Stimulated activated CD8-positive, alpha-beta memory T cell treated with anti-CD3 and anti-CD28 coated beads, Interleukin-4, amount 100 ng/mL, for 4 hours (primary cell): ENCODE measurements at regions not wholly inside any gene's neighbourhood (a gene's known extent, or its start where the extent isn't known, plus 50 kb on each side); places are given as distances from the start of the nearest gene placed in this dataset.
"Not testable (repeated sequence)": the region's sequence is repeated elsewhere in the genome, so short reads cannot be mapped to it uniquely, and the experiment has no call there.

ENCODE experiments used
- DNase-seq, 2 donors: peaks; one replicate each; pipeline ENCODE4 v3.0.0-alpha.2; 2020; ENCODE audit warnings: low read depth in 2 of 2, low spot score in 1 of 2

DNA sequence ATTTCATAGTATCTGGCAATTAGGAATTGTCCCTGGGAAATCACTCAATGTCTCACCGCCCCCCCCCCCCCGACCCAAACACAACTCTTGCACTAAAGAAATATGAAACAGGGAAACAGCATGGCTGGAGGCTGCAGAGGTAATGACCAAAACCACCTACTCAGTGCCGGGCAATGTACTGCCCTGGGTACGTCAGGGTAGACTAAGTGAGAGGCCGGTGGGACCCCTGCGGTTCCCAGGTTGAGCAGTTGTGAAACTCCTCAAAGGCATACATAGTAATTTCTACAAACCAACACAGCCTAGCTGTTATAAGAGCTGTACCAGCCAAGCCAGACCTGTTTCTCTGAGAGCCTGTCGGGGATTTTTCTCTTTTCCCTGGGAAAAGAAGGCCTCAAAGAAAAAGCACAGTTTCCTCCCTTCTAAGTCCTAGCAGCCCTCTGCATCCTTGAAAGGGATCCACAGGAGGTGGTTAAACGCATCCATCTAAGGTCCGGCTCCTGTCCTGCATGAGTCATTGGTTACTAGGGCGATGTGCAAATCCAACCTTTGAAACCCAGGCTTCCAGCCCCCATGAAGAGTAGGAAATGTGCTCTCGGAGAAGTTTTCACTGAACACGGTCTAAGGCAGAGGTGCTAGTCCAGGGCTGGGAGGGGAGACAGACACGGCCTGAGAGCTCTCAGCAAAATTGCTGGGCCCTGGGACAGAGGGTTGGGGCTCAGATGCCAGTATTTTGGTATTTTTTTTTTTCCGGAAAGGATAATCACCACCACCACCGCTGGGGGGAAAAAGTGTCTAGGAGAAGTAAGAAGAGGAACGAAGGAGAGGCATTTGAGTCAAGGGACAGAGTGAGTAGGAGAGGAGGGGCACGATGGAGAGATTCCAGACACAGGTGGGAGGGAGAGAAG lies 172.8 kb downstream of the ATP6V0E2 start:
- not testable (repeated sequence) for DNase-seq

- DNase-seq: not testable (repeated sequence)
Measured at GRCh38 chr7:150047329-150047728, 173.6 kb downstream of the ATP6V0E2 start.

DNA sequence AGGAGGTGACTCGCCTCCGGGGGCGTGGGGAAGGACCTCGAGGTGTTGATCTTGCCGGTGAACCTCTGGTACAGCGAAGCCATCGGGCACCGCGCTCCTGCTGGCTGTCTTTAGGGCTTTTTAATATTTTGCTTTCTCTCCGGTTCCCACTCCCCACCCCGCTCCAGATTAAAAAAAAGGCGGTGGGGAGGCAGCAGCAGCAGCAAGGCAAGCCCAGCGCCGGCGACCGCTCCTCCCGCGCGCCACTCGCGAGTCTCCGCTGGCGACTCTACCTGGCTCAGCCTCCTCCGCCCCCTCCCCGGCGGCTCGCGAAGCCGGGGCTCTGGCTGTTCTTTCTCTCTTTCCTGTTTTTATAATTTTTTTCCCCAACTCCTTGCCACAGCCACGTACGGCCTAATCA lies 174.0 kb downstream of the ATP6V0E2 start:
- DNase-seq: not testable (repeated sequence)

GRCh38 chr7:150048244-150049011 lies 174.7 kb downstream of the ATP6V0E2 start:
- DNase-seq: not testable (repeated sequence)

- not testable (repeated sequence) for DNase-seq
Measured at GRCh38 chr7:150049012-150049655, 175.4 kb downstream of the ATP6V0E2 start.

DNA sequence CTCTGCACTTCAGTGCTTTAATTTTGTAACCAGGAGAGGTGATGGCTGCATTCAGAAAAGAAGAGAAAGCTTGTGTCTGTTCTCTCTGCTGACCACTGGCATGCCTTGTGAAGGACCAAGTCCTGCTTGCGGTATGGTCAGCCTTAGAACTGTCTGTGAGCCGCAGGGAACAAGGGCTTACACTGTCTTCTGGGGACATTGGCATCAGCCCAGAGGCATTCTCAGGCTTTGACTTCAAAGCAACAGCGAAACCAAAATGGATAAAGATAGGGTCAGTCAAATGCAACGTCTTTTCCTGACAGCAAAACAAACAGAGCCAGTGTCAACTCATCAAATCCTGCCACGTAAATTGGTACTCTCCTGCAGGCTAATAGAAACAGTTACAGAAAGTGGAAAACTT lies 179.6 kb downstream of the ATP6V0E2 start:
- DNase-seq: not testable (repeated sequence)

DNA sequence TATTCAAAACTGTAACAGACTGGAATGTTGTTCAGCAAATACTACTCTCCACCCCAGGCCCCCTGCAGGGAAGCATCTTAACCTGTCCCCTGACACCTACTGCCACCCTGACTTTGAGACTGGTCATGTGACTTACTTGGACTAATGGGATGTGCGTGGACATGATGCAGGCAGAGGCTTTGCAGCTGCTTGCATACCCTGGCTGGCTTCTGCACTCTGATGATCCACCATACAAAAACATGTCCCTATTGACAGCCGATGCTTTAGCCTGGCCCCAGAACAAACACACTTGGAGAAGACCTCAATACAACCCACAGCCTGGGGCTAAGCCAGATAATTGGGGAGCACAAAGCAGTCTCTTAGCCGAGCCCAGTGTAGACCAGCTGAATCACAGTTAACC lies 180.5 kb downstream of the ATP6V0E2 start:
- not testable (repeated sequence) for DNase-seq

DNA sequence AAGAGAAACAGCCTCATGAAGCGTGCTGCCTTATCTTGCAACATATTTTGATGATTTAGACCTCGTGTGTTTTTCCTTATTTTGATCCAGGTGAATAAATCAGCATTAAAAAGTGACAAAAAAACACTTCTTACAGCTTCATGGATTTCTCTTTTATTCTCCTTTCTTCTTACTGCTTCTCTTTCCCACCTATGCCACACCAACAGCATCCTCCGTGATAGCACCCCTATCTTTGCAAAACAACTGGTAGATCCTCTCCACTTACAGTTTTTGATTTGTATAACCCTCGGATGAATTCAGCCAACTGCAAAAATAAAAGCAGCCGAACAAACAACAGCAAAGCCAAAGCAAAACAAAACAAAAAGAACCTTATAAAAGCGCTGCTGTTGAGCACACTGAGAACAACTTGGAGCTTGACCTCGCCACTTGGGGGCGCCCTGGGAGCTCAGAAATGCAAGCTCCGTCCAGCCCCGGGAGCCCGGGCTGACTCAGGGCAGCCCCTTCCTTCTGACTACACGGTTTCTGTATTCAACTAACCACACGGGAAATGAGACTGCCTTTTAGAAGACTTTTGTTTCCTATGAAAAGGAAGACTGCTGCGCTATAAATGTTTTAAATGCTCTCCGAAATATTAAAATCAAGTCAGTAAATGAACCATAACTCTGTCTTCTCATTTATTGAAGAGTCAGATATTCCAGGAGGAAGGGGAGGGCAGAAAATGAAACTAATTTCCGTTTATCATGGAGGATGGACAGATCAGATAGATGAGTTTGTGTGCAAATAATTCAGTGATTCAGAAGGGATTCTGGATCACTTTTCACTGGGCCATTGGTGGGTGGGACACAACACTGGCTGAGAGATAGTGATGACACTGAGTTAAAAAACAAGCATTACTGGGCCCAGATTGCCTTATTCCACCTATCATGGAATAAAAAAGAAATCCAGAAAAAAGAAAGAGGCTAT lies 186.8 kb downstream of the ATP6V0E2 start:
- peak; percentile 66 to 68 for DNase-seq

- DNase-seq: not testable (repeated sequence)
Measured at GRCh38 chr7:150063195-150063594, 189.4 kb downstream of the ATP6V0E2 start.

GRCh38 chr7:150069555-150070313 lies 196.0 kb downstream of the ATP6V0E2 start:
- DNase-seq: not testable (repeated sequence)

DNA sequence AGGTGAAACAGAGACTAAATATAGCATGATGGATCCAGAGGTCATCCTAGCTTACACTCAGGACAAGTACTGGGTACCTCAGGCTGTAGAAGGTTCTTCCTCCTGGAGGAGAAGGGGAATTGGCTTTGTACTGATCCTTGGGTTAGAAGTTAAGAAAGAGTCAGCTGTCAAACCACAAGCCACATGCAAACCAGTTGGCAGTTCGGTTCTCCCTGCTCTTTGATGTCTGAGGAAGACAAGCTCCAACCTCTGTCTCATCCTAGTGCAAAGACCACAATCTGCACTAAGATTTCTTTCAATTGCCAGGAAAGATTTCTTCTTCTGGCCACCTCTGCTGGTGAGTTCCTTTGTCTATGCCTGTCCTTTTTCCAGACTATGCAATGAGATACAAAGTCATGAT lies 203.8 kb downstream of the ATP6V0E2 start:
- DNase-seq: not testable (repeated sequence)

- not testable (repeated sequence) for DNase-seq
Measured at GRCh38 chr7:150081865-150082264, 208.1 kb downstream of the ATP6V0E2 start.

DNA sequence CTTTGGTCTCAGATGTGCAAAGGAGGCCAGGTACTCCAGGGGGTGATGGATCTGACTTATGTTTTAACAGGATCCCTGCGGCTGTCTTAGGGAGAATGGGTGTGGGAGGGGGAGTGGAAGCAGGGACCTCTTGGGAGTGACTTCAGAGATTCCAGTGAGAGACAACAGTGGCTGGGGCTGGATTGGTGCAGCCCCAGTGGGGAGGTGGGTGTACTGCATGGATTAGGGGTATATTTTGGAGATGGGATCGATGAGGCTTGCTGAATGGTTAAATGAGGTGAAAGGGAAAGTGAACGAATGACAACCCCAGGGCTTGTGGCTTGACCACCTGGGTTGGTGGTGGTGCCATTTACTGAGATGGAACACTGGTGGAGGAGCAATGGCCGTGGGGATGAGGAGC lies 211.0 kb downstream of the ATP6V0E2 start:
- not testable (repeated sequence) for DNase-seq

DNA sequence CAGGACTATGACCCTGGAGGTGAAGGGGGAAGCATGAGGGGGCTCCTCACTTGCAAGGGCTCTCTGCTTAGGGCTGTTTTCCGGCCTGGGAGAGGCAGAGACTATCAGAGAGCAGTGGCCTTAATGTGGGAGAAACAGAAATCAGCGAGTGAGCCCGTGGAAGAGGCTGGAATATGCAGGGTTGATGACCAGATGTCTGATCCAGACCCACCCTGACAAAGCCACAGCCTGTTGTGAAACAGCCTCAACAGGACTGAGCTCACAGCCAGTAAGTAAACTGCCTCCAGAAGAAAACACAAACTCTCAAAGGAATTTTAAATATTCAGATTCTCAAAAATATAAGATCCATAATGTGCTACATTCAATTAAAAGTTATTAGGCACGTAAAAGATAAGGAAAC lies 213.7 kb downstream of the ATP6V0E2 start:
- DNase-seq: not testable (repeated sequence)

- not testable (repeated sequence) for DNase-seq
Measured at GRCh38 chr7:150089139-150089538, 215.4 kb downstream of the ATP6V0E2 start.

- not testable (repeated sequence) for DNase-seq
Measured at GRCh38 chr7:150090776-150091175, 217.0 kb downstream of the ATP6V0E2 start.

DNA sequence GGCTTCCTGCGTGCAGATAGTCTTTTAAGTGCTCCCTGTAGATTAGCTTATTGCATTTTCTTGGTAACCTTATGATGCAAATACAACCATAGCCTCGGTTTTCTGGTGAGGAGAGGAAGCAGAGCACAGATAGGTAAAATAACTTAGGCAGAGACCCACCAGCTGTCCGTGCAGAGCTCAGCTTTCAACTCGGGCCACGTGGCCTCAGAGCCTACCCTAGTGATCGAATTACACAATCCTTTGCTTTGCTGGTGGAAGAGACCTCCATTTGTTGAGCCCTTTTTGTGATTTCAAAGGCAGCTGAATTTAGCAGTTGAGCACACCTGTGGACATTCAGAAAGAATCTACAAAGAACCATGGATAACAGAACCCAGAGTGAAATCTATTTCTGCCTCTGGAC lies 220.1 kb downstream of the ATP6V0E2 start:
- DNase-seq: not testable (repeated sequence)

DNA sequence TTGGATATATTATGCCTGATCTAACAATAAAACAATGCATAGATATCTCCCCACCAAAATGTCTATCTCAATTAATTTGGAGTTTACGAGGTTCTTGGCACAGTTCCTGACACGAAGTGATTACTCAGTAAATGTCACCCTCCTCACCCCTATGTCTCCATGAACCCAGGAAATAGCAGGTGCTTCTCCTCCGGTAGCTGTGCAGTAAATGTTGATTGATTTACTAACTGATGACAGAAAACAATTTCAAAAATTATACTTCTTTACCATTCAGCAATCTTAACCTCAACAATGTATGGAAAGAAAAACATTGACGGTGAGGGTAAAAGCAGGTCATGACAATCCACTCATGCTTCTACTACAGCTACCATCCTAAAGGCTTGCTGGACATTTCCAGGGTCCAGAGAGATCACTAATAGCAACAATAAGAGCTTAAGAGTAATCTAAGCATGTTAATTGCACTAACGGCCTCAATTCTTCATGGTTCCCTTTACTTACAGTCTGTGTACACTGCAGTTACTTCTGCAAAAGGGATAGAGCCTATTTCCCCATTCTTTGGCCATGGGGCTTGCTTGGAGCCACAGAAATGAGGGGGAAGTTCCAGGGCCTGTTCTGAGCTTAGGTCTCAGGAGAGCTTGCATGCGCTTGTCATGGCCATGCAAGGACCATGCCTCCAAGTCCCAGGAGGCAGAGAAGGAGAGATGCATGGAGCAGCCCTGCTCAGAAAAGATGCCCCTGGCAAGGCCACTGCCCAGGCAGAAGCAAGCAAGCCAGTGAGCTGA lies 222.6 kb downstream of the ATP6V0E2 start:
- not testable (repeated sequence) for DNase-seq

DNA sequence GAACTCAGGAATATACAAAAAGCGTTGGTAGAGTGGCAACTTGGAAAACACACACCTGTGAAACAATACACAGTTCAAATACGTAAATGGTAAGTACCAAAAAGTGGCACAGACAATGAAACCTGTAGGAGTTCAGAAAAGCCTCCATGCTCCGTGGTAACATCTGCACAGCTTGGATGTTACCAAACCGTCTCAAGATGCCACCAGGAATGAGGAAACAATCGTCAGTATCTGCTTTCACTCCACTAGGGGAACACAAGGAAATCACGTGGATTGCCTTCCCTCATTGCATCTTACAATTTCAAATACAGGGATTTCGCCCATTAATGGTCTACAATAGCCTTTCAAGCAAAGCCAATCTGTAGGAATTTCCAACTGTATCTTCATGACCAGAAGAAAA lies 224.6 kb upstream of the LRRC61 start:
- DNase-seq: not testable (repeated sequence)
